DOHH2 (cell line): ENCODE measurements at regions not wholly inside any gene's neighbourhood (a gene's known extent, or its start where the extent isn't known, plus 50 kb on each side); places are given as distances from the start of the nearest gene placed in this dataset.

ENCODE experiments used
- H3F3A ChIP-seq: fragments of 200-600 bp; sonication (generic), shearing (Covaris generic); 2 replicates; pipeline ENCODE4 v1.6.0; 2016; ENCODE audit warnings: antibody characterized with exemption, mild to moderate bottlenecking; ENCODE audit not compliant: control insufficient read depth, insufficient read depth
- H3K27ac ChIP-seq: fragments of 200-600 bp; sonication (generic); 2 replicates; pipeline ENCODE4 v1.5.1; 2014; ENCODE audit warnings: low read depth, mild to moderate bottlenecking, low read length, moderate library complexity
- H3K27me3 ChIP-seq: fragments of 200-600 bp; sonication (generic); 2 replicates; pipeline ENCODE4 v1.6.1; 2014; ENCODE audit warnings: mild to moderate bottlenecking, low read length, mixed read lengths; ENCODE audit not compliant: control insufficient read depth
- H3K36me3 ChIP-seq: fragments of 200-600 bp; sonication (generic); 2 replicates; pipeline ENCODE4 v1.6.1; 2014; ENCODE audit warnings: mild to moderate bottlenecking, low read length, moderate library complexity, mixed read lengths; ENCODE audit not compliant: control insufficient read depth
- H3K4me1 ChIP-seq: fragments of 200-600 bp; sonication (generic); 2 replicates; pipeline ENCODE4 v1.6.1; 2014; ENCODE audit warnings: mild to moderate bottlenecking, low read length, mixed read lengths; ENCODE audit not compliant: control insufficient read depth
- H3K4me2 ChIP-seq: fragments of 200-600 bp; sonication (generic); 2 replicates; pipeline ENCODE4 v1.6.0; 2014; ENCODE audit warnings: mild to moderate bottlenecking, low read length, moderate library complexity
- H3K4me3 ChIP-seq: fragments of 200-600 bp; sonication (generic); 2 replicates; pipeline ENCODE4 v1.5.1; 2014; ENCODE audit warnings: mild to moderate bottlenecking, low read length, mixed read lengths
- H3K79me2 ChIP-seq: fragments of 200-600 bp; sonication (generic); 2 replicates; pipeline ENCODE4 v1.6.1; 2014; ENCODE audit warnings: mild to moderate bottlenecking, low read length, mixed read lengths; ENCODE audit not compliant: control insufficient read depth
- H3K9me2 ChIP-seq: fragments of 200-600 bp; sonication (generic); replicated peaks from 2 replicates; pipeline ENCODE4 v1.6.1; 2014; ENCODE audit warnings: mild to moderate bottlenecking, low read length, mixed read lengths; ENCODE audit not compliant: control insufficient read depth
- H3K9me3 ChIP-seq: fragments of 200-600 bp; sonication (generic); 2 replicates; pipeline ENCODE4 v1.6.1; 2014; ENCODE audit warnings: antibody characterized with exemption, low read length, mixed read lengths; ENCODE audit not compliant: control insufficient read depth, insufficient read depth
- H4K20me1 ChIP-seq: fragments of 200-600 bp; sonication (generic); 2 replicates; pipeline ENCODE4 v1.6.0; 2014; ENCODE audit warnings: low read depth, mild to moderate bottlenecking, antibody characterized with exemption, low read length, moderate library complexity; ENCODE audit not compliant: control insufficient read depth, insufficient read depth
- CTCF ChIP-seq: fragments of 200-600 bp; sonication (generic); IDR thresholded peaks from one replicate; pipeline ENCODE4 v1.5.1; 2014; ENCODE audit warnings: antibody characterized with exemption, mild to moderate bottlenecking, low read depth, low read length; ENCODE audit not compliant: poor library complexity, severe bottlenecking
- EZH2phosphoT487 ChIP-seq: fragments of 200-600 bp; sonication (generic); IDR thresholded peaks from 2 replicates; pipeline ENCODE4 v1.6.1; 2017; ENCODE audit warnings: borderline replicate concordance, mild to moderate bottlenecking, antibody characterized with exemption, low read length, moderate library complexity, mixed read lengths

GRCh38 chr2:58812771-58813344 is 571.7 kb upstream of the FANCL start:
- TF ChIP-seq CTCF, result no peak
- TF ChIP-seq EZH2phosphoT487, result no peak

GRCh38 chr2:58805126-58805525 is 564.0 kb upstream of the FANCL start:
- Histone ChIP-seq H3K9me2 (no peaks in the 10 kb centered on the region), H4K20me1 (no peaks in the 10 kb centered on the region), H3K27ac (no peak overlapping the region), H3K4me2 (no peak overlapping the region), H3K79me2 (no peaks in the 10 kb centered on the region), H3K36me3 (no peaks in the 10 kb centered on the region), H3K4me3 (no peak overlapping the region), H3K27me3 (no peaks in the 10 kb centered on the region), H3K4me1 (no peaks in the 10 kb centered on the region), H3K9me3 (no peaks in the 10 kb centered on the region), H3F3A (no peaks in the 10 kb centered on the region)
- TF ChIP-seq CTCF (no peak), EZH2phosphoT487 (no peak)

More at GRCh38 chr2:58812771-58813344, 571.7 kb upstream of the FANCL start:
- Histone ChIP-seq H3K4me3 (no peak overlapping the region), H3K9me2 (no peaks in the 10 kb centered on the region), H4K20me1 (no peaks in the 10 kb centered on the region), H3K79me2 (no peaks in the 10 kb centered on the region), H3K4me2 (no peak overlapping the region), H3K27ac (no peak overlapping the region), H3K9me3 (no peaks in the 10 kb centered on the region), H3K36me3 (no peaks in the 10 kb centered on the region), H3F3A (no peaks in the 10 kb centered on the region), H3K27me3 (no peaks in the 10 kb centered on the region), H3K4me1 (no peaks in the 10 kb centered on the region)

GRCh38 chr2:58803192-58803591 is 562.1 kb upstream of the FANCL start:
- H3K4me1 ChIP-seq, result no peaks in the 10 kb centered on the region
- H3K27ac ChIP-seq, result no peak overlapping the region
- H3F3A ChIP-seq, result no peaks in the 10 kb centered on the region
- H3K4me3 ChIP-seq, result no peak overlapping the region
- no peaks in the 10 kb centered on the region for H3K9me3 ChIP-seq
- no peaks in the 10 kb centered on the region for H3K79me2 ChIP-seq
- H3K27me3 ChIP-seq, result no peaks in the 10 kb centered on the region
- H3K4me2 ChIP-seq, result no peak overlapping the region
- H3K9me2 ChIP-seq, result no peaks in the 10 kb centered on the region
- no peaks in the 10 kb centered on the region for H4K20me1 ChIP-seq
- H3K36me3 ChIP-seq, result no peaks in the 10 kb centered on the region
- TF ChIP-seq EZH2phosphoT487, result no peak
- no peak for TF ChIP-seq CTCF
